ENCODE measurements at regions not wholly inside any gene's neighbourhood (a gene's known extent, or its start where the extent isn't known, plus 50 kb on each side); places are given as distances from the start of the nearest gene placed in this dataset.

GRCh38 chr6:71040841-71041240 is 84.0 kb upstream of the B3GAT2 start:
- H3K36me3 ChIP-seq (replicated peaks; ENCODE audit: control insufficient read depth, insufficient read depth, low read length) = no peaks in the 10 kb centered on the region
- DNase-seq = no peak
- no peaks in the 10 kb centered on the region; the same call in 1 of the 2 replicates for H3K27me3 ChIP-seq (ENCODE audit: control insufficient read depth, insufficient read depth, low read length)
- no peak overlapping the region for H3K4me3 ChIP-seq (ENCODE audit: insufficient read depth, low read depth, low read length)

DNA sequence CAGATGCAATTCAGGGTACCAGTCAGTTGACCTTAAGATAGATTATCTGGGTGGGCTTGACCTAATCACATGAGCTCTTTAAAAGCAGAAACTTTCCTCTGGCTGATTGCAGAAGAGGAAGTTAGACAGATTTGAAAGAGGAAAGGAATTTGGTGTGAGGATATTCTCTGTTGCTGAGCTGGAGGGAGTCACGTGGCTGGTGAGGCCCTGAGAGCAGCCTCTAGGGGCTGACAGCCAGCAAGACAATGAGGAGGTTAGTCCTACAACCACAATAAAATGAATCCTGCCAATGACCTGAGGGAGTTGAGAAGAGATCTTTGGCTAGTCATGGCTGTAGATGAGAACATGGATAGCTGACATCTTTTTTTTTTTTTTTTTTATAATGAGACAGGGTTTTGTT is 87.0 kb upstream of the B3GAT2 start:
- H3K36me3 ChIP-seq (replicated peaks; ENCODE audit: control insufficient read depth, insufficient read depth, low read length) = no peaks in the 10 kb centered on the region
- no peaks in the 10 kb centered on the region; the same call in 1 of the 2 replicates for H3K27me3 ChIP-seq (ENCODE audit: control insufficient read depth, insufficient read depth, low read length)
- no peak overlapping the region for H3K4me3 ChIP-seq (ENCODE audit: insufficient read depth, low read depth, low read length)
- no peak for DNase-seq

DNA sequence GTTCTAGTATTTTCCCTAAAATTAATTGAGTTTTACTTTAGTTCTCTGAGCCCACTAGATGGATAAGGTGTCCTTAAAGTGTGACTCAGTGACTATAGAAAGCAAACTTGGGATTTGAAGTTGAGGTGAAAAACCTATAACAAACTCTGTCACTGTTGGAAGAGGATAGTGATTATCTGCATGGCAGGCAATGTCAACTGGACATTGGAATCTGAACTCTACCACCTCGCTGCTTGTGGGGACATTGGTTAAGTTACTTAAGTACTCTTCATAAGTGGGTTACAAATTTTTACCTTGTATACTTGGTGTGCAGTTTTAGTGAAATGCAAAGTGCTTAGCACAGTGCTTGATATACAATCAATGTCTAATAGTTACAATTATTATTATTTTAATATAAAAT is 87.9 kb upstream of the B3GAT2 start:
- Histone ChIP-seq H3K4me3 (ENCODE audit: insufficient read depth, low read depth, low read length) (no peak overlapping the region), H3K36me3 (replicated peaks; ENCODE audit: control insufficient read depth, insufficient read depth, low read length) (no peaks in the 10 kb centered on the region), H3K27me3 (ENCODE audit: control insufficient read depth, insufficient read depth, low read length) (no peaks in the 10 kb centered on the region; the same call in 1 of the 2 replicates)
- DNase-seq = no peak

DNA sequence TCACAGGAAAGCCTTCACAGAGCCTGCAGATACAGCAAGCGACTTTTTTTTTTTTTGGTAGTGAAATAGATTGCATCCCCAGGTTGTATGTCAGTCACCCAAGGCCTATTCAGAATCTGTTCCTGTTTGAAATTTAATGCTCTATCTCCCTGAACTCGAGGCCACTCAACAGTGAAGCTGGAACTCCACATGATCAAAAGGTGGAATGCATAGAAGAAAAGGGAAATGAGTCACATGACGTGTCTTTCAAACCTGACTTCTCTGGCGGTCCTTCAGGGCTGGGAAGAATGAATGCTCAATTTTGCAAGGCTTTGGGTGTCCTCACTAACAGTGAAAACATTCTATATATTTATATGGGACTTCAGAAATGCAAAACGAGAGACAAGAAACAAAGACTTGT is 88.4 kb upstream of the B3GAT2 start:
- DNase-seq = no peak
- H3K4me3 ChIP-seq (ENCODE audit: insufficient read depth, low read depth, low read length) = no peak overlapping the region
- no peaks in the 10 kb centered on the region for H3K36me3 ChIP-seq (replicated peaks; ENCODE audit: control insufficient read depth, insufficient read depth, low read length)
- H3K27me3 ChIP-seq (ENCODE audit: control insufficient read depth, insufficient read depth, low read length) = no peaks in the 10 kb centered on the region

DNA sequence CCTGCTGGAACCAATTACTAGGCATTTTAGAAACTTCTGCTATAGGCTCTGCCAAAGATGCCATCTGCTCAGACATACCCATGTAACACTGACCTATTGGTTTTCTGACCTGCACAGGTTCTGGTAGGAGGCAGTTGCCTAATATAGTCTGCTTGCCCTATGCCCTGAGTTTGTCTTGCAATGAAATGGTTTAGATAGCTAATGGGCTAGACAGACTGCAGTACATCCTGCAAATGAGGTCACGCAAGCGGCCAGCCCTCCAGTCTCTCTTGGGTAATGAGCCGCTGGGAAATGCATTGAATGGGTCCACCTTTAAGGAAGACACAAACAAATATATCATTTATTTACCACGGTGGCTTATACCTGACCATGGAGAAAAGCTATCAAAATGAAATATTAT is 90.6 kb upstream of the B3GAT2 start:
- H3K36me3 ChIP-seq (replicated peaks; ENCODE audit: control insufficient read depth, insufficient read depth, low read length) = no peaks in the 10 kb centered on the region
- DNase-seq = no peak
- no peaks in the 10 kb centered on the region for H3K27me3 ChIP-seq (ENCODE audit: control insufficient read depth, insufficient read depth, low read length)
- no peak overlapping the region for H3K4me3 ChIP-seq (ENCODE audit: insufficient read depth, low read depth, low read length)

GRCh38 chr6:71048320-71049164 is 91.7 kb upstream of the B3GAT2 start:
- no peaks in the 10 kb centered on the region for H3K36me3 ChIP-seq (replicated peaks; ENCODE audit: control insufficient read depth, insufficient read depth, low read length)
- no peak overlapping the region for H3K4me3 ChIP-seq (ENCODE audit: insufficient read depth, low read depth, low read length)
- no peaks in the 10 kb centered on the region for H3K27me3 ChIP-seq (ENCODE audit: control insufficient read depth, insufficient read depth, low read length)
- no peak for DNase-seq

DNA sequence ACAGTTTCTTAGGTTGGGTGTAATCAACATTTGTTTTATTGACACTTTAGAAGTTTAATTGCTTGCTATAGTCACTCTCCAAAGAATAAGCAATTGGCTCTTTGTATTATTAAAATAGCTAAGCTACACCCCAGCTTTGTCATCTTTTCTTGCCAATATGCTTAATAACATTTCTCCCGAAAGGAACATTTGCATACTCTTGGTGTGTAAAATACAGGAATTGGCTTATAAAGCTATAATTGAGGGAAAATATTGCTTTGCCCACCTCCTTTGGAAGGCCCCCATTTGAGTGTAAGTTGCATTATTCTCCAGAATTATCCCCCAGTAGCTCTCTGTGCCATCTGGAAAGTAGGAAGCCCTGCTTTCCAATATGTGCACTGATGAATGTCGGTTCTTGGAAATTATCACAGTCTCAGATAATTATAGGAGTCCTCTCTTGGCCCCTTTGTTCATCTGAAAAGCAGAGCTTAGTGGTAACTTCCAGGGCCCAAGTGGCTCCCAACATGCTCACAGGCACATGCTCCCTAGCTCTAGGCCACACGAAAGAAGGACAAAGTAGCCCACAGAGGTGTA is 92.4 kb upstream of the B3GAT2 start:
- no peak for DNase-seq
- Histone ChIP-seq H3K27me3 (ENCODE audit: control insufficient read depth, insufficient read depth, low read length) (no peaks in the 10 kb centered on the region), H3K36me3 (replicated peaks; ENCODE audit: control insufficient read depth, insufficient read depth, low read length) (no peaks in the 10 kb centered on the region), H3K4me3 (ENCODE audit: insufficient read depth, low read depth, low read length) (no peak overlapping the region)

DNA sequence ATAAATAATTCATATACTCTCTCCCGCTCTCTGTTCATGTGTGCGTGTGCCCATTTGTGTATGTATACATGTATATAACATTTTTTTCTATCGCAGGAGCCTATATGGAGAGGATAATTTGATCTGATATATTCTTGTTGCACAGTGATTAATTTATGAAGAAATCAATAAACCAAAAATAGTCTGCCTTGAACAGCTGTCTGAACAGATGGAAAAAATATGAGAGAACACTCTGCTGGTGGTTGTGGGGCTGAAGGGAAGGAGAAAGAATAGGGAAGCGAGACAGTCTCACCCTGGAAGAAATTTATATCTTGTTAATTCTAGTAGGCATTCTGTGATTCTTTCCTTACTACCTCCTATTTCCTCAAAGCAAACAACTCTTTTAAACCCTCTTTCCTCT is 96.6 kb upstream of the B3GAT2 start:
- DNase-seq = no peak
- no peaks in the 10 kb centered on the region for H3K36me3 ChIP-seq (replicated peaks; ENCODE audit: control insufficient read depth, insufficient read depth, low read length)
- H3K4me3 ChIP-seq (ENCODE audit: insufficient read depth, low read depth, low read length) = no peak overlapping the region
- H3K27me3 ChIP-seq (ENCODE audit: control insufficient read depth, insufficient read depth, low read length) = no peaks in the 10 kb centered on the region

DNA sequence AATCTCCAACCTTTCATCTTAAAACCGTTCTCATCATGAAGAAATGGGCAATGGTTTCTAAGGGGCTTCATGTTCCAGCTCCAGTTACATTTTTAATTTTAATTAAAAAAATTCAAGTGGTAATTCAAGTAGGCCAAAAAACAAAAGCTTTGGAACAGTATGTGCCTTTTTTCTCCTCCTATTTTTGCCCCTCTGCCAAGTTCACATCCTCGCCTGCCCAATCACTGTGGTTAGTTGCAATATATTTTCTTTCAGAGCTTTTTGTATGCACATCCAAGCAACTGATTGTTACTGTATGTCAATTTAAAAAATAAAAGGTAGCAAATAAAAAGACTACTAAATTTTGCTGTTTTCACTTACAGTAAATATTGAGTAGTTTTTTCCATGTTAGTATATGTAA is 99.8 kb upstream of the B3GAT2 start:
- Histone ChIP-seq H3K27me3 (ENCODE audit: control insufficient read depth, insufficient read depth, low read length) (no peaks in the 10 kb centered on the region), H3K4me3 (ENCODE audit: insufficient read depth, low read depth, low read length) (no peak overlapping the region), H3K36me3 (replicated peaks; ENCODE audit: control insufficient read depth, insufficient read depth, low read length) (no peaks in the 10 kb centered on the region)
- no peak for DNase-seq

DNA sequence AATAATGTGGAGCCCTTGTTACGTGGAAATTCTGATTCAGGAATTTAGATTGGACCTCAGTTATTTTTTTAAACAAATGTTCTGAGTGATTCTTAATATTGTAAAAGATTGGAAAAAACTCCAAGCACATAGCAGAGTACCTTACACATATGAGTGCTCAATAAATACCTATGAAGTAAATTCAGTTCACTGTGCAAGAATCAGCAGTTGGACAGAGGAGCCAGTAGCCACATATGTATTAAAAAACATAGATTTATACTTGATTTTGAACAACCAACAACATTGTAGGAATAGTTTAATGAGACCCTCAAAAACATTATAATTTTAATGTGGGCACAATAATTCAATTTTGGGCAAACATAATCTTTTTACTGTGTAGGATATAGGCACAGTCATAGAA is 109.3 kb upstream of the B3GAT2 start:
- Histone ChIP-seq H3K36me3 (replicated peaks; ENCODE audit: control insufficient read depth, insufficient read depth, low read length) (no peaks in the 10 kb centered on the region), H3K27me3 (ENCODE audit: control insufficient read depth, insufficient read depth, low read length) (no peaks in the 10 kb centered on the region), H3K4me3 (ENCODE audit: insufficient read depth, low read depth, low read length) (no peak overlapping the region)
- no peak for DNase-seq

DNA sequence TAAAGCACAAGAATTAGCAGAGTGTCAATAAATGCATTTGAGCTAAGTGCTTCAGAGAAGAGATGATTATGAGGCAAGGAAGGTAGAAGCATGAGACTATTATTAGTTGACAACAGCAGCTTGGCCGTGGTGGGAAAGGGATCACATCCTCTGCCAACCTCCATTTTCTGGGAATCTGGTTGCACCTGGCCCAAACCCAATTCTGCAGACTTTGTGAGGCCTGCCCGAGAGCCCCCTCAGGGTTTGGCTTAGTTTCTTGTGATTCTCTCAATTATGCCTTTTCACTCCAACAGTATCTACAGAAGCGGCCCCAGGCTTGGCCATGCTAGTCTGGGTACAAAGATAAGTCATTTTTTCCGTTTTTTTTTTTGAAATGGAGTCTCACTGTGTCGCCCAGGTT is 111.0 kb upstream of the B3GAT2 start:
- Histone ChIP-seq H3K27me3 (ENCODE audit: control insufficient read depth, insufficient read depth, low read length) (no peaks in the 10 kb centered on the region), H3K4me3 (ENCODE audit: insufficient read depth, low read depth, low read length) (no peak overlapping the region), H3K36me3 (replicated peaks; ENCODE audit: control insufficient read depth, insufficient read depth, low read length) (no peaks in the 10 kb centered on the region)
- DNase-seq = no peak

DNA sequence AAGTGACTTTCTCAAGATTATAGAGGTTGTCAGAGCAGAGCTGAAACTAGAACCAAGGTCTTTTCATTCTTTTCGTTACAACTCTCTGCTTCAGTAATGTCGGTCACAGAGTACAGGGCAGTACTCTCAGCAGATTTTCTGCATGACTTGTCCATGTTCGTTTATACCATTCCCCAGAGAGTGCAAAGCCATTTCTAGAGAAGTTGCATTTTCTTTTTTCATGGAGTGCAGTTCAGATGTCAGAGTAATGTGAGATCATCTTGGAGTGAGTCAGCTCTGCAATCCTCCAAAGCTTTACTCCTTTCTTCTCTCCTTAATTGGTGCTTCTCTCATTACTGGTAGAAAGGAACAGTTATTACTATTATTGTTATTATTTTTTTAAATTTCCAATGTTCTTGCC is 115.6 kb upstream of the B3GAT2 start:
- H3K4me3 ChIP-seq (ENCODE audit: insufficient read depth, low read depth, low read length) = no peak overlapping the region
- DNase-seq = no peak
- H3K36me3 ChIP-seq (replicated peaks; ENCODE audit: control insufficient read depth, insufficient read depth, low read length) = no peaks in the 10 kb centered on the region
- no peaks in the 10 kb centered on the region for H3K27me3 ChIP-seq (ENCODE audit: control insufficient read depth, insufficient read depth, low read length)

DNA sequence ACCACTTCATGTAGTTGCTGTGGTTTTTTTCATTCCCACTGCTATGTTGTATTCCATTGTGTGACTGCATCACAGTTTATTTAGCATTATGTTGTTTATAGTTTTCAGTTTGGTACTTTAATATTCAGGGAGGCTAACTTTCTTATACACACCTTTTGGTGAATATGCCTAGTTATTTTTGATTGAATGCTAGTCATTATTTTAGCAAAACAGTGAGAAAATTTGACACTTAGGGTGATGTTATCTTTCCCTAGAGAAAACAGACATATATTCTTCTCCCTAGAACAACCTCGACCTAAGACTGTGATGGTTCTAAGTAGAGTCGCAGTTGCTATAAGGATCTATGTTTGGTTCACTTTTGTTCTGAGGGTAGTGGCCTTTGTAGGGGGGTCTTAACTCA is 120.8 kb upstream of the B3GAT2 start:
- H3K4me3 ChIP-seq (ENCODE audit: insufficient read depth, low read depth, low read length) = no peak overlapping the region
- no peaks in the 10 kb centered on the region for H3K27me3 ChIP-seq (ENCODE audit: control insufficient read depth, insufficient read depth, low read length)
- DNase-seq = no peak
- no peaks in the 10 kb centered on the region for H3K36me3 ChIP-seq (replicated peaks; ENCODE audit: control insufficient read depth, insufficient read depth, low read length)

- Histone ChIP-seq H3K36me3 (replicated peaks; ENCODE audit: control insufficient read depth, insufficient read depth, low read length) (no peaks in the 10 kb centered on the region), H3K4me3 (ENCODE audit: insufficient read depth, low read depth, low read length) (no peak overlapping the region), H3K27me3 (ENCODE audit: control insufficient read depth, insufficient read depth, low read length) (no peaks in the 10 kb centered on the region)
- no peak for DNase-seq
Measured at GRCh38 chr6:71079677-71080076, 122.8 kb upstream of the B3GAT2 start.

GRCh38 chr6:71080133-71080532 is 123.3 kb upstream of the B3GAT2 start:
- Histone ChIP-seq H3K36me3 (replicated peaks; ENCODE audit: control insufficient read depth, insufficient read depth, low read length) (no peaks in the 10 kb centered on the region), H3K27me3 (ENCODE audit: control insufficient read depth, insufficient read depth, low read length) (no peaks in the 10 kb centered on the region), H3K4me3 (ENCODE audit: insufficient read depth, low read depth, low read length) (no peak overlapping the region)
- DNase-seq = no peak
